ENCODE measurements at regions not wholly inside any gene's neighbourhood (a gene's known extent, or its start where the extent isn't known, plus 50 kb on each side); places are given as distances from the start of the nearest gene placed in this dataset.

GRCh38 chr15:39052323-39052705 lies 487.7 kb upstream of the RASGRP1 start:
- DNase-seq = no peak

- no peak for DNase-seq
Observed at GRCh38 chr15:39053480-39053879, 488.9 kb upstream of the RASGRP1 start.

GRCh38 chr15:39054128-39054732 lies 489.6 kb upstream of the RASGRP1 start:
- DNase-seq = no peak

GRCh38 chr15:39056357-39056756 lies 491.7 kb upstream of the RASGRP1 start:
- no peak for DNase-seq

- no peak for DNase-seq
Observed at GRCh38 chr15:39058351-39059131, 493.9 kb upstream of the RASGRP1 start.

- no peak for DNase-seq
Observed at GRCh38 chr15:39059917-39060316, 495.3 kb upstream of the RASGRP1 start.

- no peak for DNase-seq
Observed at GRCh38 chr15:39061952-39062464, 497.4 kb upstream of the RASGRP1 start.

- no peak for DNase-seq
Observed at GRCh38 chr15:39066677-39067076, 502.1 kb upstream of the RASGRP1 start.

- DNase-seq = no peak
Observed at GRCh38 chr15:39074341-39074985, 506.4 kb upstream of the THBS1 start.

GRCh38 chr15:39075311-39075710 lies 505.6 kb upstream of the THBS1 start:
- DNase-seq = no peak

- DNase-seq = no peak
Observed at GRCh38 chr15:39075756-39076341, 505.0 kb upstream of the THBS1 start.

- no peak for DNase-seq
Observed at GRCh38 chr15:39078026-39078425, 502.9 kb upstream of the THBS1 start.

GRCh38 chr15:39079296-39079847 lies 501.5 kb upstream of the THBS1 start:
- no peak for DNase-seq

- DNase-seq = no peak
Observed at GRCh38 chr15:39083213-39083612, 497.7 kb upstream of the THBS1 start.

GRCh38 chr15:39084674-39085530 lies 496.0 kb upstream of the THBS1 start:
- DNase-seq = no peak

GRCh38 chr15:39086641-39087040 lies 494.2 kb upstream of the THBS1 start:
- DNase-seq = no peak

- no peak for DNase-seq
Observed at GRCh38 chr15:39088156-39088555, 492.7 kb upstream of the THBS1 start.

GRCh38 chr15:39092354-39092753 lies 488.5 kb upstream of the THBS1 start:
- no peak for DNase-seq

- no peak for DNase-seq
Observed at GRCh38 chr15:39092761-39093160, 488.1 kb upstream of the THBS1 start.

- DNase-seq = no peak
Observed at GRCh38 chr15:39094116-39094515, 486.8 kb upstream of the THBS1 start.

GRCh38 chr15:39095218-39095879 lies 485.5 kb upstream of the THBS1 start:
- DNase-seq = no peak

Data from stimulated activated CD4-positive, alpha-beta T cell treated with anti-CD3 and anti-CD28 coated beads, Interleukin-1b, Interleukin-23, amount 100 ng/mL, for 48 hours (primary cell).